ENCODE measurements at regions not wholly inside any gene's neighbourhood (a gene's known extent, or its start where the extent isn't known, plus 50 kb on each side); places are given as distances from the start of the nearest gene placed in this dataset.

DNA sequence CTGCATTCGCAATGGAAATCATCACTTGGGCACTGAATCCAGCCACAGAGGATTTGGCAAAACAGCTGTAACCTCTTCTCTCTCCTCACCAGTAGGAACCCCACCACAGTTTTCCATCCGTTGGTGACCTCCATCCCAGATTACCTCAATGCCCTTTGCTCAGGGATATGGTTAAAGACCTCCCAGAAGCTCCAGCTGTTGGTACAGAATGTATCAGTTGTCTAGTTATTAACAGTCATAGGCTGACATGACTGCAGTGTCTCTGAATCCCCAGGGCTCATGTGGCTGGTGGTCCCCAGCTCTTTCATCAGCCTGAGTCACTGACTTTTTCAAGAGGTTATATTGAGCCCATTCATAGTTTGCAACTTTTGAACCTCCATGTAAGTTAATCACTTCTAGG, 189.8 kb upstream of the HHIP start:
- TF ChIP-seq ZNF331 (CRISPR knock-in tag; IDR thresholded peaks at IDR 0.05; ENCODE audit: low read depth) = no peak
- TF ChIP-seq, protein P1, sequence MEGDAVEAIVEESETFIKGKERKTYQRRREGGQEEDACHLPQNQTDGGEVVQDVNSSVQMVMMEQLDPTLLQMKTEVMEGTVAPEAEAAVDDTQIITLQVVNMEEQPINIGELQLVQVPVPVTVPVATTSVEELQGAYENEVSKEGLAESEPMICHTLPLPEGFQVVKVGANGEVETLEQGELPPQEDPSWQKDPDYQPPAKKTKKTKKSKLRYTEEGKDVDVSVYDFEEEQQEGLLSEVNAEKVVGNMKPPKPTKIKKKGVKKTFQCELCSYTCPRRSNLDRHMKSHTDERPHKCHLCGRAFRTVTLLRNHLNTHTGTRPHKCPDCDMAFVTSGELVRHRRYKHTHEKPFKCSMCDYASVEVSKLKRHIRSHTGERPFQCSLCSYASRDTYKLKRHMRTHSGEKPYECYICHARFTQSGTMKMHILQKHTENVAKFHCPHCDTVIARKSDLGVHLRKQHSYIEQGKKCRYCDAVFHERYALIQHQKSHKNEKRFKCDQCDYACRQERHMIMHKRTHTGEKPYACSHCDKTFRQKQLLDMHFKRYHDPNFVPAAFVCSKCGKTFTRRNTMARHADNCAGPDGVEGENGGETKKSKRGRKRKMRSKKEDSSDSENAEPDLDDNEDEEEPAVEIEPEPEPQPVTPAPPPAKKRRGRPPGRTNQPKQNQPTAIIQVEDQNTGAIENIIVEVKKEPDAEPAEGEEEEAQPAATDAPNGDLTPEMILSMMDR (conservative IDR thresholded peaks at IDR 0.05; ENCODE audit: low read depth in 2 of 2) = no peak
